GM12873 (cell line): ENCODE measurements at regions not wholly inside any gene's neighbourhood (a gene's known extent, or its start where the extent isn't known, plus 50 kb on each side); places are given as distances from the start of the nearest gene placed in this dataset.

Experiments used
- CTCF ChIP-seq: IDR thresholded peaks from 2 replicates; pipeline ENCODE4 v1.5.1; 2012; ENCODE audit warnings: low read depth, mild to moderate bottlenecking, moderate library complexity, low read length, control low read depth; ENCODE audit not compliant: insufficient read depth; ENCODE audit errors: missing control alignments

GRCh38 chr7:46201961-46202360 is 280.9 kb upstream of the IGFBP3 start:
- no peak for TF ChIP-seq CTCF

GRCh38 chr7:46198701-46199100 is 277.6 kb upstream of the IGFBP3 start:
- no peak for TF ChIP-seq CTCF

- TF ChIP-seq CTCF: no peak
Measured at GRCh38 chr7:46197785-46198540, 276.9 kb upstream of the IGFBP3 start.

- no peak for TF ChIP-seq CTCF
Measured at GRCh38 chr7:46195934-46196333, 274.9 kb upstream of the IGFBP3 start.

- TF ChIP-seq CTCF: no peak
Measured at GRCh38 chr7:46192271-46192670, 271.2 kb upstream of the IGFBP3 start.

GRCh38 chr7:46191776-46192175 is 270.7 kb upstream of the IGFBP3 start:
- no peak for TF ChIP-seq CTCF

- no peak for TF ChIP-seq CTCF
Measured at GRCh38 chr7:46191296-46191695, 270.2 kb upstream of the IGFBP3 start.
